ENCODE measurements at regions not wholly inside any gene's neighbourhood (a gene's known extent, or its start where the extent isn't known, plus 50 kb on each side); places are given as distances from the start of the nearest gene placed in this dataset.

DNA sequence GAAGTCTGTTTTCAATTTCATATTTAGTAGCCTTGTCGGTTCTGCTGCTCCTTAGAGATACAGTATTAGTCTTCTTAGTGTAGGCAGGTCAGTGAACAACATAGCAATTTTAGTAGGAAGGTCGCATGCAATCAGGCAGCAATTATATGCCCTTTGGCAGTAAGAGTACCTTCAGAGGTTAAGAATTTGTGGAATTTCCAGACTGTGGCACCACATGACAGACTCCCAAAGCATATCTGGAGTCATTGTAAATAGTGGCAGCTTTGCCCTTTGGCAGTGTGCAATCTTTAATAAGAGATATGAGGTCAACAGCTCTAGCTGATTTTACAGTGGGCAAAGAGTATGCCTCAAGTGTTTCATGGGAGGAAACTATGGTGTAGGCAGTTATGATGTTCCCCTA is 1532.5 kb upstream of the CADM2 start:
- TF ChIP-seq, protein P1, sequence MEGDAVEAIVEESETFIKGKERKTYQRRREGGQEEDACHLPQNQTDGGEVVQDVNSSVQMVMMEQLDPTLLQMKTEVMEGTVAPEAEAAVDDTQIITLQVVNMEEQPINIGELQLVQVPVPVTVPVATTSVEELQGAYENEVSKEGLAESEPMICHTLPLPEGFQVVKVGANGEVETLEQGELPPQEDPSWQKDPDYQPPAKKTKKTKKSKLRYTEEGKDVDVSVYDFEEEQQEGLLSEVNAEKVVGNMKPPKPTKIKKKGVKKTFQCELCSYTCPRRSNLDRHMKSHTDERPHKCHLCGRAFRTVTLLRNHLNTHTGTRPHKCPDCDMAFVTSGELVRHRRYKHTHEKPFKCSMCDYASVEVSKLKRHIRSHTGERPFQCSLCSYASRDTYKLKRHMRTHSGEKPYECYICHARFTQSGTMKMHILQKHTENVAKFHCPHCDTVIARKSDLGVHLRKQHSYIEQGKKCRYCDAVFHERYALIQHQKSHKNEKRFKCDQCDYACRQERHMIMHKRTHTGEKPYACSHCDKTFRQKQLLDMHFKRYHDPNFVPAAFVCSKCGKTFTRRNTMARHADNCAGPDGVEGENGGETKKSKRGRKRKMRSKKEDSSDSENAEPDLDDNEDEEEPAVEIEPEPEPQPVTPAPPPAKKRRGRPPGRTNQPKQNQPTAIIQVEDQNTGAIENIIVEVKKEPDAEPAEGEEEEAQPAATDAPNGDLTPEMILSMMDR (IDR thresholded peaks at IDR 0.05; ENCODE audit: low read depth, low read length, poor library complexity, severe bottlenecking): no peak
- no peak for TF ChIP-seq EZH2phosphoT487 (IDR thresholded peaks at IDR 0.05; ENCODE audit: borderline replicate concordance, low read length)

Data from DOHH2 (cell line).